HUDEP-2 (cell line): ENCODE measurements at regions not wholly inside any gene's neighbourhood (a gene's known extent, or its start where the extent isn't known, plus 50 kb on each side); places are given as distances from the start of the nearest gene placed in this dataset.

ENCODE experiments used
- DNase-seq, 76 experiments: peaks; one replicate each; lab custom pipeline; 2025; ENCODE audit not compliant: unreplicated experiment in 76 of 76; lab: John Stamatoyannopoulos, UW

- no peak for DNase-seq
These were observed 350.1 kb downstream of the GRXCR1 start for GRCh38 chr4:43242606-43243005.

- DNase-seq = no peak
These were observed 351.1 kb downstream of the GRXCR1 start for GRCh38 chr4:43243433-43244116.

- DNase-seq = no peak
These were observed 352.3 kb downstream of the GRXCR1 start for GRCh38 chr4:43244688-43245382.

GRCh38 chr4:43251841-43252240 lies 359.3 kb downstream of the GRXCR1 start:
- no peak for DNase-seq

GRCh38 chr4:43253541-43253940 lies 361.0 kb downstream of the GRXCR1 start:
- DNase-seq = peak in 1 of 76 experiments; percentile 1

GRCh38 chr4:43264730-43265129 lies 372.2 kb downstream of the GRXCR1 start:
- no peak for DNase-seq

- DNase-seq = no peak
These were observed 379.4 kb downstream of the GRXCR1 start for GRCh38 chr4:43271946-43272345.

GRCh38 chr4:43274376-43274775 lies 381.9 kb downstream of the GRXCR1 start:
- no peak for DNase-seq

- DNase-seq = no peak
These were observed 383.3 kb downstream of the GRXCR1 start for GRCh38 chr4:43275779-43276178.

- DNase-seq = no peak
These were observed 383.8 kb downstream of the GRXCR1 start for GRCh38 chr4:43276321-43276720.

GRCh38 chr4:43277003-43277402 lies 384.5 kb downstream of the GRXCR1 start:
- DNase-seq = no peak

GRCh38 chr4:43282534-43282933 lies 390.0 kb downstream of the GRXCR1 start:
- DNase-seq = no peak

GRCh38 chr4:43286137-43286536 lies 393.6 kb downstream of the GRXCR1 start:
- DNase-seq = no peak

GRCh38 chr4:43296946-43297528 lies 404.5 kb downstream of the GRXCR1 start:
- no peak for DNase-seq

- no peak for DNase-seq
These were observed 424.3 kb downstream of the GRXCR1 start for GRCh38 chr4:43316813-43317212.

- DNase-seq = no peak
These were observed 432.9 kb downstream of the GRXCR1 start for GRCh38 chr4:43325220-43325967.

GRCh38 chr4:43330288-43330687 lies 437.8 kb downstream of the GRXCR1 start:
- DNase-seq = no peak

GRCh38 chr4:43331226-43332051 lies 438.9 kb downstream of the GRXCR1 start:
- DNase-seq = no peak

GRCh38 chr4:43332052-43332425 lies 439.5 kb downstream of the GRXCR1 start:
- no peak for DNase-seq

GRCh38 chr4:43337707-43338106 lies 445.2 kb downstream of the GRXCR1 start:
- DNase-seq = no peak

- DNase-seq = no peak
These were observed 446.9 kb downstream of the GRXCR1 start for GRCh38 chr4:43339435-43339834.
